Natural killer cell (primary cell): ENCODE measurements at regions not wholly inside any gene's neighbourhood (a gene's known extent, or its start where the extent isn't known, plus 50 kb on each side); places are given as distances from the start of the nearest gene placed in this dataset.

Source experiments
- ATAC-seq, 3 donors: fragments of 150-1000 bp in 2 of 3; fragments of 200-7000 bp in 1 of 3; cut with Tn5 transposase; 1 replicate in 1 of 3; 2 replicates in 2 of 3; pipeline ENCODE4 v1.10.0; 2021; ENCODE audit warnings: mild to moderate bottlenecking in 2 of 3, moderate library complexity in 2 of 3
- DNase-seq, 2 donors: peaks; one replicate each; pipeline versions ENCODE4 v3.0.0 to v3.0.0-alpha.2; 2013 to 2021; ENCODE audit warnings: mixed read lengths in 1 of 2
- H3K27ac ChIP-seq: one replicate; pipeline ENCODE4 v1.5.1; 2013; ENCODE audit warnings: mild to moderate bottlenecking, low read length
- H3K27me3 ChIP-seq: one replicate; pipeline ENCODE4 v1.6.1; 2013; ENCODE audit warnings: low read length; ENCODE audit not compliant: control insufficient read depth, insufficient read depth
- H3K36me3 ChIP-seq: one replicate; pipeline ENCODE4 v1.6.1; 2013; ENCODE audit warnings: low read length; ENCODE audit not compliant: control insufficient read depth, insufficient read depth
- H3K4me1 ChIP-seq: one replicate; pipeline ENCODE4 v1.6.1; 2013; ENCODE audit warnings: low read length; ENCODE audit not compliant: control insufficient read depth, insufficient read depth
- H3K4me3 ChIP-seq: one replicate; pipeline ENCODE4 v1.5.1; 2013; ENCODE audit warnings: low read length
- H3K9me3 ChIP-seq: one replicate; pipeline ENCODE4 v1.6.1; 2013; ENCODE audit warnings: low read length; ENCODE audit not compliant: control insufficient read depth, insufficient read depth
- H3K27ac Mint-ChIP-seq, 2 donors: one replicate each; pipeline ENCODE4 v1.8.0; 2022; ENCODE audit warnings: mild to moderate bottlenecking in 2 of 2, mixed read lengths in 2 of 2, moderate library complexity in 1 of 2
- H3K27me3 Mint-ChIP-seq, 2 donors: one replicate each; pipeline ENCODE4 v1.8.0; 2022; ENCODE audit warnings: low read depth in 2 of 2, mixed read lengths in 2 of 2
- H3K36me3 Mint-ChIP-seq: one replicate; pipeline ENCODE4 v1.8.0; 2022; ENCODE audit warnings: mixed read lengths
- H3K4me1 Mint-ChIP-seq, 2 donors: one replicate each; pipeline ENCODE4 v1.8.0; 2022; ENCODE audit warnings: mixed read lengths in 2 of 2
- H3K4me3 Mint-ChIP-seq: one replicate; pipeline ENCODE4 v1.8.0; 2022; ENCODE audit warnings: mild to moderate bottlenecking, moderate library complexity, mixed read lengths
- H3K9me3 Mint-ChIP-seq, 2 donors: one replicate each; pipeline ENCODE4 v1.8.0; 2022; ENCODE audit warnings: mixed read lengths in 2 of 2
- WGBS: methylation state at CpG from one replicate; pipeline ENCODE4 v1.1.7; 2013; ENCODE audit warnings: missing lambda C conversion rate; ENCODE audit not compliant: insufficient coverage; 5-methylcytosine and 5-hydroxymethylcytosine counted together
- intact Hi-C: fragments of 100-400 bp; cut with micrococcal nuclease; formaldehyde crosslinking; loops from one replicate; pipeline ENCODE4 v1.14.2; 2022
- TF ChIP-seq, protein P1 (sequence below): fragments of 200-600 bp; IDR thresholded peaks from one replicate; pipeline ENCODE4 v1.8.0; 2022; ENCODE audit warnings: antibody characterized with exemption

DNA sequence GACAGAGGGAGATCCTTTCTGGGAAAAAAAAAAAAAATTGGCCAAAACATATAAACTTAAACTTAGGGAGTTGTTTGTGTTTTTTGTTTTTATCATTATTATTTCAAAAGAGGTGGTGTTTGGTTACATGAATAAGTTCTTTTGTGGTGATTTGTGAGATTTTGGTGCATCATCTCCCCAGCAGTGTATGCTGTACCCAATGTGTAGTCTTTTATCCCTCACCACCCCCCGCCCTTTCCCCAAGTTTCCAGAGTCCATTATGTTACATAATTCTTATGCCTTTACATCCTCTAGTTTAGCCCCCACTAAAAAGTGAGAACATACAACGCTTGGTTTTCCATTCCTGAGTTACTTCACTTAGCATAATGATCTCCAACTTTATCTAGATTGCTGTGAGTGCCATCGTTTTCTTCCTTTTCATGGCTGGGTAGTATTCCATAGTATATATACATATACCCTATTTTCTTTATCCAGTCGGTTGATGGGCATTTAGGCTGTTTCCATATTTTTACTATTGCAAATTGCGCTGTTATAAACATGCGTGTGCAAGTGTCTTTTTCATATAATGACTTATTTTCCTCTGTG is 148.1 kb upstream of the ZNF92 start:
- no peak overlapping the region for H3K27ac ChIP-seq
- Mint-ChIP-seq H3K27me3 (no peaks in the 10 kb centered on the region), H3K9me3 (no peaks in the 10 kb centered on the region), H3K27ac (no peak overlapping the region), H3K4me3 (no peak overlapping the region), H3K36me3 (no peaks in the 10 kb centered on the region), H3K4me1 (no peaks in the 10 kb centered on the region)
- DNase-seq (no peak), ATAC-seq (no peak)
- intact Hi-C loops: no loop called here
- 99% methylated on average over 5 of the region's 6 CpGs for WGBS
- TF ChIP-seq, protein P1, sequence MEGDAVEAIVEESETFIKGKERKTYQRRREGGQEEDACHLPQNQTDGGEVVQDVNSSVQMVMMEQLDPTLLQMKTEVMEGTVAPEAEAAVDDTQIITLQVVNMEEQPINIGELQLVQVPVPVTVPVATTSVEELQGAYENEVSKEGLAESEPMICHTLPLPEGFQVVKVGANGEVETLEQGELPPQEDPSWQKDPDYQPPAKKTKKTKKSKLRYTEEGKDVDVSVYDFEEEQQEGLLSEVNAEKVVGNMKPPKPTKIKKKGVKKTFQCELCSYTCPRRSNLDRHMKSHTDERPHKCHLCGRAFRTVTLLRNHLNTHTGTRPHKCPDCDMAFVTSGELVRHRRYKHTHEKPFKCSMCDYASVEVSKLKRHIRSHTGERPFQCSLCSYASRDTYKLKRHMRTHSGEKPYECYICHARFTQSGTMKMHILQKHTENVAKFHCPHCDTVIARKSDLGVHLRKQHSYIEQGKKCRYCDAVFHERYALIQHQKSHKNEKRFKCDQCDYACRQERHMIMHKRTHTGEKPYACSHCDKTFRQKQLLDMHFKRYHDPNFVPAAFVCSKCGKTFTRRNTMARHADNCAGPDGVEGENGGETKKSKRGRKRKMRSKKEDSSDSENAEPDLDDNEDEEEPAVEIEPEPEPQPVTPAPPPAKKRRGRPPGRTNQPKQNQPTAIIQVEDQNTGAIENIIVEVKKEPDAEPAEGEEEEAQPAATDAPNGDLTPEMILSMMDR: no peak
- no peak overlapping the region for H3K4me3 ChIP-seq
- no peaks in the 10 kb centered on the region for H3K4me1 ChIP-seq
- no peaks in the 10 kb centered on the region for H3K27me3 ChIP-seq
- H3K9me3 ChIP-seq: no peaks in the 10 kb centered on the region
- no peaks in the 10 kb centered on the region for H3K36me3 ChIP-seq

DNA sequence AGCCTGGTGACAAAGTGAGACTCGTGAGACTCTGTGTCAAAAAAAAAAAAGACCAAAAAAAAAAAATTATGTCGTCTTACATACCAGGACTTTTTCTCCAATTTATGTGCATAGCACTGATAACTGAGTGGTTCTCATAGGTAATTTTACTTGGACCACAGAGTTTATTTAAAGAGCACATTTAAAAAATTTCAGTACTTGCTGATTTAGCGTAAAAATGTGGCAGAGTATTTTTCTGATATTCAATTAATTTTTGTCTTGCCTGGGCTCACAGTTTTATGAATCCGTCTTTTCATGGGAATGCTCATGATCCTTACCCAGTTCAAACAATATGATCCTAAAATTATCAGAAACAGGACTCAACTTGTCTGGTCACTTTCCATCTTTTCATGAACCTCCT is 151.0 kb upstream of the ZNF92 start:
- Mint-ChIP-seq H3K4me3 (no peak overlapping the region), H3K27me3 (peaks cover 0 to 1% of the 10 kb centered on the region in 2 donors), H3K27ac (no peak overlapping the region), H3K36me3 (no peaks in the 10 kb centered on the region), H3K4me1 (no peaks in the 10 kb centered on the region), H3K9me3 (no peaks in the 10 kb centered on the region)
- 97% methylated on average over 3 of the region's 4 CpGs for WGBS
- TF ChIP-seq, protein P1: no peak
- Histone ChIP-seq H3K4me1 (no peaks in the 10 kb centered on the region), H3K27ac (no peak overlapping the region), H3K9me3 (no peaks in the 10 kb centered on the region), H3K36me3 (no peaks in the 10 kb centered on the region), H3K4me3 (no peak overlapping the region), H3K27me3 (no peaks in the 10 kb centered on the region)
- ATAC-seq (no peak), DNase-seq (no peak)
- intact Hi-C loops: no loop called here

DNA sequence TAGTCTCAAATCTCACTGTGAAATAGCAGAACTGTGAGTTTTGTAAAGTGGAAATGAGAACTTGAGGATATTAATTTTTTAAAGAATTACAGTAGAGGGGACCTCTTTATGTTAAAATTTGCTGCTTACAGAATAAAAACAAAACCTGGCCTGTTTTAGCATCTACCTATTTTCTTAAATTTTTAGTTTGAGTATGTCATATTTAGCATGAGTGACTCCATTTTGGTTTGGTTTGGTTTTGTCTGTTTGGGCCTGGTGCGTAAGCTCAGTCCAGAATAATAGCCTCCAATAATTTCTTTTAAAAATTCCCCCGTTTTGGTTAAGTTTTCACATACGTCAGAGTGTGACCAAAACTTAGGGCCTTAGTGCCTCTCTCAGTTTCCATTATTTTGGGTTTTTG is 152.0 kb upstream of the ZNF92 start:
- H3K27ac Mint-ChIP-seq: no peak overlapping the region
- intact Hi-C loops: no loop called here
- peaks cover 0 to 2% of the 10 kb centered on the region in 2 donors for H3K4me1 Mint-ChIP-seq
- WGBS: 90% methylated on average over 3 of the region's 3 CpGs
- Histone ChIP-seq H3K4me3 (no peak overlapping the region), H3K9me3 (no peaks in the 10 kb centered on the region), H3K27me3 (no peaks in the 10 kb centered on the region), H3K4me1 (no peaks in the 10 kb centered on the region), H3K27ac (no peak overlapping the region), H3K36me3 (no peaks in the 10 kb centered on the region)
- DNase-seq (no peak), ATAC-seq (no peak)
- H3K9me3 Mint-ChIP-seq: no peaks in the 10 kb centered on the region
- H3K4me3 Mint-ChIP-seq: no peak overlapping the region
- H3K27me3 Mint-ChIP-seq: peaks cover 0 to 4% of the 10 kb centered on the region in 2 donors
- TF ChIP-seq, protein P1: no peak
- H3K36me3 Mint-ChIP-seq: no peaks in the 10 kb centered on the region

DNA sequence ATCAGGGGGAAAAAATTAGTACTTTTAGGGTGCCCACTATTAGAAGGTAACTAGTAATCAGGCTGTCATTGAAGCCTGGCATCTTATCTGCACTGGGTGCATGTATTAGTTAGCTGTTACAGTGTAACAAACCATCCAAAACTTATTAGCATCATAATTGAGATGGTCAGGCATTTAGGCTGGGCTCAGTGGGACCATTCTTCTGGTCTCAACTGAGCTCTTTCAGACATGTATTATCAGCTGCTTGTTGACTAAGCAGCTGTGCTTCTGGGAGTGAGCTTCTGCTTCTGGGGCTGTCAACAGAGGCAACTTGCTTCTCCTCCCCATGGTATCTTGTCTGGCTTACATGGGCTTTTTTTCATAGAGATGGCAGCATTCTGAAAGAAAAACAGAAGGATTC is 154.0 kb upstream of the ZNF92 start:
- intact Hi-C loops: no loop called here
- DNase-seq: no peak
- Histone ChIP-seq H3K27ac (no peak overlapping the region), H3K4me1 (no peaks in the 10 kb centered on the region), H3K27me3 (no peaks in the 10 kb centered on the region), H3K4me3 (no peak overlapping the region), H3K9me3 (no peaks in the 10 kb centered on the region), H3K36me3 (no peaks in the 10 kb centered on the region)
- ATAC-seq: no peak
- Mint-ChIP-seq H3K4me3 (no peak overlapping the region), H3K27me3 (peaks cover 0 to 4% of the 10 kb centered on the region in 2 donors), H3K27ac (no peak overlapping the region), H3K4me1 (peaks cover 0 to 7% of the 10 kb centered on the region in 2 donors), H3K9me3 (no peaks in the 10 kb centered on the region), H3K36me3 (no peaks in the 10 kb centered on the region)
- TF ChIP-seq, protein P1: no peak
